NCI-H510A treated with DMSO at 0.1 percent for 48 hours (cell line): ENCODE measurements at regions not wholly inside any gene's neighbourhood (a gene's known extent, or its start where the extent isn't known, plus 50 kb on each side); places are given as distances from the start of the nearest gene placed in this dataset.

ENCODE experiments used
- DNase-seq: peaks from one replicate; lab custom pipeline; 2025; lab: John Stamatoyannopoulos, UW

DNA sequence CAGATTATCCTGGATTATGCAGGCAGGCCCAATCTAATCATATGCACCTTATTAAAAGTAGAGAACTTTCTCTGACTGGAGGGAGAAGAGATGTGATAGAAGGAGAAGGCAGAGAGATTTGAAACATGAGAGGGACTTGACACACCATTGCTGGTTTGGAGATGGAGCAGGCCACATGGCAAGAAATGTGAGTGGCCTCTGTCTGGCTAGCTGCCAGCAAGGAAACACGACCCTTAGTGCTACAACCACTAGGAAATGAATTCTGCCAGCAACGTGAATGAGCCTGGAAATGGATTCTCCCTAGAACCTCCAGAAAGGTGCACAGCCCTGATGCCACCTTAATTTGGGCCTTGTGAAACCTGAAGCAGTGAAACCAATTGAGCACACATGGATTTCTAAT, 79.5 kb upstream of the MBNL3 start:
- no peak for DNase-seq

- no peak for DNase-seq
Measured at GRCh38 chrX:132565273-132565672, 76.4 kb upstream of the MBNL3 start.

- DNase-seq, result no peak
Measured at GRCh38 chrX:132563976-132564375, 75.1 kb upstream of the MBNL3 start.

DNA sequence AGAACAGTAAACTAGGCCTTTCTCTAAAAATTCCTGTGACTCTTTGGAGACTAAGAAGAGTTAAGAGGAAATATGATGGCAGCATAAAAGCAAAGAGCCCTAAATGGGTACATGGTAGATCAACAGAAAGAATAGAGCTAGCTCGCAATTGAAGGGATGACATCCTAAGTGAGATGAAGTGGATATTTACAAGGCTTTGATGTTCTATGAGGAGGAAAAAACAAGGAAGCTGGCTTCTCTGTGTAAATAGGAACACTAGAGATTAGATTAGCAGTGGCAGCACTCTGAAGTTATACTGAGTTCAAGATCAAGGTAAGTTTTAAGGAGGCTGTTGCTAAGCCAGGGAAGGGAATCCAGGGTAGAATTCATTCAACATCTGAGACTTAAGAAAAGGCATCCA, 73.1 kb upstream of the MBNL3 start:
- DNase-seq, result peak; percentile 55

DNA sequence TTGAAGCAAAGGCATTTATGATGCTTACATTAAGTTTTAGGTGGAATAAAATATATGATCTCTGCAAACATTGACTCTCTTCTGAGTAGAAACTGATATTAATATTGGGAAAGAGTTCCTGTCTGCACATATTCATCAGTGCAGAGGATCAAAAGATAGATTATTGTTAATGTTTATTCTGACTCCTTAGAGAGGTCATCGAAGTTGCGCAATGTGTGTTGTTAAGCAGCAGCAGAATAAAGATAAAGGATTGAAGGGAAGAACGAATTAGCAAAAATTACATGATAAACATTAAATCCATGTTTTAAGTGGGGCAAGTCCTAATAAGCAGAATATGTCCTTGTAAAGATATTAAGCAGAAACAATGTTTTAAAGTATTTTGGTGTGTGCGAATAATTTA, 72.6 kb upstream of the MBNL3 start:
- DNase-seq, result peak; percentile 18

DNA sequence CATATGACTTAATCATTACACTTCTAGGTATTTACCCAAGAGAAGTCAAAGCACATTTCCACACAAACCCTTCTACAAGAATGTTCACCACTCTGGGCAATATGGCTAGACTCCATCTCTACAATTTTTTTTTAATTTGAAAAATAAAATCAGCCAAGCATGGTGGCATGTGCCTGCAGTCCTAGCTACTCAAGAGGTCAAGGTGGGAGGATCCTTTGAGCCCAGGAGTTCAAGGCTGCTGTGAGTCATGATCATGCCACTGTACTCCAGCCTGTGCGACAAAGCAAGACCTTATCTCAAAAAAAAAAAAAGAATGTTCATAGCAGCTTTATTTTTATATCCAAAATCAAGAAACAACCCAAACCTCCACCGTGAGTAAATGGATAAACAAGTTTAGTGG, 70.3 kb upstream of the MBNL3 start:
- DNase-seq, result no peak

DNA sequence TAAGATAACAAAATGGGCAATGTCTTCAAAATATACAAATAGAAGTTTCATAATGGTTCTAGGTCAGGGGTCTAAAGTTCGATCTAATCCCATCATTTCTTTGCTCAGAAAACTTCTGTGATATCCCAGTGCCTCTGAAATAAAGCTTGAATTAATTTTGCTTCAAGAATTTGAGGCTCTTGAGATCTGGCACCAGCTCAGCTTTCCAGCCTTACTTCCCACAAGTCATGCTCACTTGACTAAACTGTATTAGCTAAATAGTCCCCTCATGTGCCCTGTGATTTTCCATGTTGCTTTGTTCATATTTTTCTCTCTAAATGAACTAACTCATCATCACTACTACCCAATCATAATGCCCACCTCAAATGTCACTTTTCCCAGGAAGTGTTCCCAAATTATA, 50.8 kb upstream of the MBNL3 start:
- no peak for DNase-seq
